Panc1 (cell line): ENCODE measurements at regions not wholly inside any gene's neighbourhood (a gene's known extent, or its start where the extent isn't known, plus 50 kb on each side); places are given as distances from the start of the nearest gene placed in this dataset.
A peak's percentile ranks its signal among the peaks of the same experiment; 100 is the strongest.

Experiments
- ATAC-seq: fragments of 200-7000 bp; cut with Tn5 transposase; 2 replicates; pipeline ENCODE4 v1.9.1; 2020; ENCODE audit warnings: mild to moderate bottlenecking, moderate library complexity
- BruUV-seq: library from RNA; stranded (reverse); fragments of 400-500 nt; replicated peaks from 2 replicates; lab custom pipeline; 2021; lab: Mats Ljungman, UMichigan
- CTCF ChIA-PET: fragments of 300-600 bp; sonication (Branson Sonifier 250); formaldehyde crosslinking; loops from one replicate; lab custom pipeline; 2022; ENCODE audit warnings: antibody characterized with exemption; lab: Charles Lee
- POLR2A ChIA-PET: fragments of 300-600 bp; sonication (Branson Sonifier 250); formaldehyde crosslinking; loops from one replicate; lab custom pipeline; 2022; ENCODE audit warnings: antibody characterized with exemption; lab: Charles Lee
- DNase-seq: peaks from one replicate; pipeline ENCODE4 v3.0.0-alpha.2; 2010; ENCODE audit warnings: low read depth, low spot score
- H3K27ac ChIP-seq: 2 replicates; pipeline ENCODE4 v1.5.1; 2011; ENCODE audit warnings: mild to moderate bottlenecking, low read length, inconsistent platforms
- H3K27me3 ChIP-seq: fragments of 200-500 bp; sonication (Bioruptor generic); 2 replicates; pipeline ENCODE4 v1.6.0; 2014; ENCODE audit warnings: low read length, inconsistent platforms; ENCODE audit not compliant: control insufficient read depth, insufficient read depth
- H3K36me3 ChIP-seq: fragments of 200-500 bp; sonication (Bioruptor generic); 2 replicates; pipeline ENCODE4 v1.5.1; 2014; ENCODE audit warnings: inconsistent platforms, mild to moderate bottlenecking, low read length, moderate library complexity; ENCODE audit not compliant: control insufficient read depth, insufficient read depth
- H3K4me1 ChIP-seq: 2 replicates; pipeline ENCODE4 v1.5.1; 2011; ENCODE audit warnings: inconsistent platforms, mild to moderate bottlenecking, low read length, moderate library complexity; ENCODE audit not compliant: control insufficient read depth, insufficient read depth
- H3K4me3 ChIP-seq, 2 experiments: 2 replicates each; pipeline ENCODE4 v1.5.1; 2011 to 2012; ENCODE audit warnings: low read depth in 2 of 2, low read length in 2 of 2, mild to moderate bottlenecking in 2 of 2, inconsistent platforms in 1 of 2, moderate library complexity in 1 of 2
- H3K9me3 ChIP-seq: fragments of 200-500 bp; sonication (Bioruptor generic); 2 replicates; pipeline ENCODE4 v1.5.1; 2014; ENCODE audit warnings: low read depth, mild to moderate bottlenecking, inconsistent platforms, low read length, moderate library complexity; ENCODE audit not compliant: control insufficient read depth, insufficient read depth
- POLR2AphosphoS5 ChIP-seq: IDR thresholded peaks from 2 replicates; pipeline ENCODE4 v1.6.1; 2012; ENCODE audit warnings: mild to moderate bottlenecking, low read depth, low read length, moderate library complexity
- SIN3A ChIP-seq: IDR thresholded peaks from 2 replicates; pipeline ENCODE4 v1.6.1; 2012; ENCODE audit warnings: low read depth, mild to moderate bottlenecking, low read length, moderate library complexity, borderline replicate concordance; ENCODE audit not compliant: insufficient read depth
- TCF7L2 ChIP-seq: IDR thresholded peaks from 2 replicates; pipeline ENCODE4 v1.6.1; 2011; ENCODE audit warnings: mild to moderate bottlenecking, low read depth, low read length, inconsistent platforms
- in situ Hi-C: cut with HindIII; loops from 2 replicates; pipeline ENCODE4 v1.10.0; 2016; ENCODE audit warnings: low sequenced_read_pairs, low pct_unique_long_range_greater_than_20kb
- intact Hi-C: fragments of 100-400 bp; cut with micrococcal nuclease; formaldehyde crosslinking; loops from one replicate; pipeline ENCODE4 v1.10.0; 2022; ENCODE audit not compliant: unreplicated experiment
- TF ChIP-seq, protein P1 (sequence below): fragments of 450-650 bp; IDR thresholded peaks from 2 replicates; pipeline ENCODE4 v1.5.1; 2017; ENCODE audit warnings: mild to moderate bottlenecking
- TF ChIP-seq, protein P2 (sequence below), 2 experiments: IDR thresholded peaks; 2 replicates each; pipeline ENCODE4 v1.6.1; 2011 to 2012; ENCODE audit warnings: low read depth in 2 of 2, control low read depth in 1 of 2, low read length in 1 of 2, mild to moderate bottlenecking in 1 of 2, moderate library complexity in 1 of 2; ENCODE audit not compliant: insufficient read depth in 1 of 2

DNA sequence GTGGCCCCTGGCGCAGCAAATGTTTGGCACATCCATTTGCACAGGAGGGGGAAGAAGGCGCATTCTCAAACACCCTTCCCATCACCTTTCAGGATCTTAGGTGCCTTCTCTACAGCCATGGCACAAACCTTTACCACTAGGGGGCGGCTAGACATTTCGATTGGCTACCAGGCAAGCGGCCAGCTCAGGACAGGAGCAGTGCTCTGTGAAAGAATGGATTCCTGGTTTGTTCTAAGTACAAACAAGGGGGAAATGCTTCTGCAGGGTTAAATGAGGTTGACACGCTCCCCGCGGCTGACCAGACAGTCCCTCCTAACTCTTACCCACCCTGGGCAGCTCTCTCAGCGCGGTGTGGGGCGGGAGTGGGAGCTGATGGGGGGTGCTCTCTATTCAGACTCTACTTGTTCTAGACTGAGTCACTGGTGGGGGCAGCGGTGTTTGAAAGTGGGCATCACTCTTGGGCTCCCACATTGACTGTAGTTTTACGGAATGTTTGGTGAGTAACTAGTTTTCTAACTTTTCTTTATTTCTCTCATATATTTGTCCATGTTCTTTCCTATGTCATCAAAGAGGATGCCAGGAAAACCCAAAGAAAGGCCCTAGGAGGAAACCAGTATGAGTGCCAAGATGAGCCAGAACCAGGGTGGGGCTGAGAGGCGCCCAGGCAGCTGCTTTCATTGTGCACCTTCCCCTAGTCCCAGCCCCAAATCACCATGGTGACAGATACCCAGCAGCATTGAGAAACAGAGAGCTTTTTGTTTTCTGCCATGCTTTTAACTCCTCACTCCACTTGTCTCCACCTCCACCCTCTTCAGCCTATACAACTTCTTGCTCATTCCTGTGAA is 61.4 kb upstream of the GPR158 start:
- Histone ChIP-seq H3K4me3 (peak overlapping the region in 1 of 2 experiments; percentile 20; a peak in 1 of 4 replicates), H3K27ac (no peak overlapping the region), H3K4me1 (no peaks in the 10 kb centered on the region), H3K36me3 (no peaks in the 10 kb centered on the region), H3K9me3 (no peaks in the 10 kb centered on the region), H3K27me3 (no peaks in the 10 kb centered on the region)
- peak; percentile 99 for ATAC-seq
- in situ Hi-C loops: no loop called here
- CTCF ChIA-PET: interaction anchor here (0.5 to 1.0 kb wide), 5 partner anchors 56 to 847 kb away, joined by 3 to 11 read pairs (median 3); no protein-coding TSS in a partner anchor
- intact Hi-C loops: loop anchor here (2.0 to 10.0 kb wide), 2 partner anchors 113 to 591 kb away; no protein-coding TSS in a partner anchor
- BruUV-seq: no TSS peak
- TF ChIP-seq POLR2AphosphoS5: no peak
- TF ChIP-seq, protein P1, sequence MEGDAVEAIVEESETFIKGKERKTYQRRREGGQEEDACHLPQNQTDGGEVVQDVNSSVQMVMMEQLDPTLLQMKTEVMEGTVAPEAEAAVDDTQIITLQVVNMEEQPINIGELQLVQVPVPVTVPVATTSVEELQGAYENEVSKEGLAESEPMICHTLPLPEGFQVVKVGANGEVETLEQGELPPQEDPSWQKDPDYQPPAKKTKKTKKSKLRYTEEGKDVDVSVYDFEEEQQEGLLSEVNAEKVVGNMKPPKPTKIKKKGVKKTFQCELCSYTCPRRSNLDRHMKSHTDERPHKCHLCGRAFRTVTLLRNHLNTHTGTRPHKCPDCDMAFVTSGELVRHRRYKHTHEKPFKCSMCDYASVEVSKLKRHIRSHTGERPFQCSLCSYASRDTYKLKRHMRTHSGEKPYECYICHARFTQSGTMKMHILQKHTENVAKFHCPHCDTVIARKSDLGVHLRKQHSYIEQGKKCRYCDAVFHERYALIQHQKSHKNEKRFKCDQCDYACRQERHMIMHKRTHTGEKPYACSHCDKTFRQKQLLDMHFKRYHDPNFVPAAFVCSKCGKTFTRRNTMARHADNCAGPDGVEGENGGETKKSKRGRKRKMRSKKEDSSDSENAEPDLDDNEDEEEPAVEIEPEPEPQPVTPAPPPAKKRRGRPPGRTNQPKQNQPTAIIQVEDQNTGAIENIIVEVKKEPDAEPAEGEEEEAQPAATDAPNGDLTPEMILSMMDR: peak; percentile 83
- POLR2A ChIA-PET: no interaction called here
- DNase-seq: peak; percentile 28

DNA sequence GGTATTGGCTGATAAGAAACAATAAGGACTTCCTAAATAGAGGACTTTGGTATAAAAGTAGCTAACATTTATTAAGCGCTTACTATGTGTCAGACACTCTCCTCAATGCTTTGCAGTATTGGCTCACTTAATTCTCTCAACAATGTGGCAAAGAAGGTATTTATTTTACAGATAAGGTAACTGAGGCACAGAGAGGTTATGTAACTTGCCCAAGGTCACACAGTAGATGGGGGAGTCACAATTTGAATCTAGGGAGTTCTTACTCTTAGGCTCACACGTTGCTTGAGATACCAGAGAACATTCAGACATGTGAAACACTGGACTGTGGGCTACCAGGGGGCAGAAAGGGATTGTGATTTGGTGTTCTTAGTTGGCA is 60.8 kb upstream of the GPR158 start:
- no peak for ATAC-seq
- H3K9me3 ChIP-seq: no peaks in the 10 kb centered on the region
- intact Hi-C loops (loop anchor here (10.0 kb wide), 1 partner anchor 591 kb away; no protein-coding TSS in a partner anchor), in situ Hi-C loops (no loop called here)
- no peak overlapping the region for H3K27ac ChIP-seq
- POLR2A ChIA-PET: no interaction called here
- H3K27me3 ChIP-seq: no peaks in the 10 kb centered on the region
- H3K4me3 ChIP-seq: no peak overlapping the region
- CTCF ChIA-PET: interaction anchor here (1.0 kb wide), 1 partner anchor 113 kb away, joined by 3 read pairs; no protein-coding TSS in a partner anchor
- no peak for TF ChIP-seq SIN3A
- TF ChIP-seq POLR2AphosphoS5: no peak
- TF ChIP-seq, protein P2, sequence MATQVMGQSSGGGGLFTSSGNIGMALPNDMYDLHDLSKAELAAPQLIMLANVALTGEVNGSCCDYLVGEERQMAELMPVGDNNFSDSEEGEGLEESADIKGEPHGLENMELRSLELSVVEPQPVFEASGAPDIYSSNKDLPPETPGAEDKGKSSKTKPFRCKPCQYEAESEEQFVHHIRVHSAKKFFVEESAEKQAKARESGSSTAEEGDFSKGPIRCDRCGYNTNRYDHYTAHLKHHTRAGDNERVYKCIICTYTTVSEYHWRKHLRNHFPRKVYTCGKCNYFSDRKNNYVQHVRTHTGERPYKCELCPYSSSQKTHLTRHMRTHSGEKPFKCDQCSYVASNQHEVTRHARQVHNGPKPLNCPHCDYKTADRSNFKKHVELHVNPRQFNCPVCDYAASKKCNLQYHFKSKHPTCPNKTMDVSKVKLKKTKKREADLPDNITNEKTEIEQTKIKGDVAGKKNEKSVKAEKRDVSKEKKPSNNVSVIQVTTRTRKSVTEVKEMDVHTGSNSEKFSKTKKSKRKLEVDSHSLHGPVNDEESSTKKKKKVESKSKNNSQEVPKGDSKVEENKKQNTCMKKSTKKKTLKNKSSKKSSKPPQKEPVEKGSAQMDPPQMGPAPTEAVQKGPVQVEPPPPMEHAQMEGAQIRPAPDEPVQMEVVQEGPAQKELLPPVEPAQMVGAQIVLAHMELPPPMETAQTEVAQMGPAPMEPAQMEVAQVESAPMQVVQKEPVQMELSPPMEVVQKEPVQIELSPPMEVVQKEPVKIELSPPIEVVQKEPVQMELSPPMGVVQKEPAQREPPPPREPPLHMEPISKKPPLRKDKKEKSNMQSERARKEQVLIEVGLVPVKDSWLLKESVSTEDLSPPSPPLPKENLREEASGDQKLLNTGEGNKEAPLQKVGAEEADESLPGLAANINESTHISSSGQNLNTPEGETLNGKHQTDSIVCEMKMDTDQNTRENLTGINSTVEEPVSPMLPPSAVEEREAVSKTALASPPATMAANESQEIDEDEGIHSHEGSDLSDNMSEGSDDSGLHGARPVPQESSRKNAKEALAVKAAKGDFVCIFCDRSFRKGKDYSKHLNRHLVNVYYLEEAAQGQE (IDR thresholded peaks at IDR 0.05; ENCODE audit: insufficient read depth in 1 of 2, low read depth in 2 of 2, low read length in 1 of 2): no peak
- TF ChIP-seq, protein P1: no peak
- TF ChIP-seq TCF7L2: no peak
- DNase-seq: no peak
- no peaks in the 10 kb centered on the region for H3K4me1 ChIP-seq
- no peaks in the 10 kb centered on the region for H3K36me3 ChIP-seq
- no TSS peak for BruUV-seq
